Activated CD4-positive, alpha-beta T cell treated with anti-CD3 and anti-CD28 coated beads for 24 hours (primary cell): ENCODE measurements at regions not wholly inside any gene's neighbourhood (a gene's known extent, or its start where the extent isn't known, plus 50 kb on each side); places are given as distances from the start of the nearest gene placed in this dataset.
"Not testable (repeated sequence)": the region's sequence is repeated elsewhere in the genome, so short reads cannot be mapped to it uniquely, and the experiment has no call there.

Experiments used
- DNase-seq, 2 donors: peaks; one replicate each; pipeline ENCODE4 v3.0.0-alpha.2; 2020; ENCODE audit warnings: low read depth in 2 of 2

- DNase-seq = not testable (repeated sequence)
Measured at GRCh38 chr16:29168515-29169259, 183.8 kb downstream of the LAT start.

GRCh38 chr16:29164442-29165089 lies 179.7 kb downstream of the LAT start:
- DNase-seq = not testable (repeated sequence)

GRCh38 chr16:29160171-29160570 lies 175.3 kb downstream of the LAT start:
- DNase-seq = not testable (repeated sequence)

GRCh38 chr16:29159603-29160002 lies 174.8 kb downstream of the LAT start:
- not testable (repeated sequence) for DNase-seq

- DNase-seq = no peak
Measured at GRCh38 chr16:29158785-29159184, 173.9 kb downstream of the LAT start.

GRCh38 chr16:29158031-29158784 lies 173.4 kb downstream of the LAT start:
- not testable (repeated sequence) for DNase-seq

GRCh38 chr16:29157051-29157923 lies 172.4 kb downstream of the LAT start:
- DNase-seq = not testable (repeated sequence)

GRCh38 chr16:29156511-29156910 lies 171.7 kb downstream of the LAT start:
- no peak for DNase-seq

GRCh38 chr16:29155866-29156200 lies 171.0 kb downstream of the LAT start:
- not testable (repeated sequence) for DNase-seq

GRCh38 chr16:29155131-29155865 lies 170.4 kb downstream of the LAT start:
- not testable (repeated sequence) for DNase-seq

- DNase-seq = no peak
Measured at GRCh38 chr16:29154676-29155121, 169.8 kb downstream of the LAT start.

- DNase-seq = no peak
Measured at GRCh38 chr16:29154088-29154487, 169.2 kb downstream of the LAT start.

GRCh38 chr16:29153307-29153706 lies 168.5 kb downstream of the LAT start:
- DNase-seq = not testable (repeated sequence)

GRCh38 chr16:29152544-29153031 lies 167.7 kb downstream of the LAT start:
- not testable (repeated sequence) for DNase-seq

GRCh38 chr16:29151317-29151716 lies 166.5 kb downstream of the LAT start:
- no peak for DNase-seq

GRCh38 chr16:29149912-29150311 lies 165.1 kb downstream of the LAT start:
- DNase-seq = not testable (repeated sequence)

GRCh38 chr16:29148867-29149272 lies 164.0 kb downstream of the LAT start:
- DNase-seq = peak; percentile 8 to 31

- no peak for DNase-seq
Measured at GRCh38 chr16:29148131-29148691, 163.4 kb downstream of the LAT start.

- DNase-seq = not testable (repeated sequence)
Measured at GRCh38 chr16:29147710-29148109, 162.9 kb downstream of the LAT start.
